Keratinocyte (primary cell): ENCODE measurements at regions not wholly inside any gene's neighbourhood (a gene's known extent, or its start where the extent isn't known, plus 50 kb on each side); places are given as distances from the start of the nearest gene placed in this dataset.

ENCODE experiments used
- DNase-seq: peaks from one replicate; pipeline ENCODE4 v3.0.0-alpha.2; 2011; ENCODE audit warnings: low read depth, missing footprints, low spot score
- FAIRE-seq: peaks from 2 replicates; lab custom pipeline; 2011; peaks lifted over from hg19 to GRCh38; lab: Jason Lieb, UNC
- H2AFZ ChIP-seq: 2 replicates; pipeline ENCODE4 v1.6.0; 2012; ENCODE audit warnings: low read length, control low read depth, inconsistent platforms; ENCODE audit not compliant: control insufficient read depth
- H3K27ac ChIP-seq: 2 replicates; pipeline ENCODE4 v1.5.1; 2011; ENCODE audit warnings: low read length; ENCODE audit not compliant: control insufficient read depth, insufficient read depth
- H3K27me3 ChIP-seq: 3 replicates; pipeline ENCODE4 v1.6.0; 2011; ENCODE audit warnings: low read length; ENCODE audit not compliant: control insufficient read depth, insufficient read depth; ENCODE audit errors: extremely low read depth
- H3K36me3 ChIP-seq, 2 experiments: 2 replicates in 1 of 2; 3 replicates in 1 of 2; pipeline ENCODE4 v1.5.1; 2011; ENCODE audit warnings: low read length in 2 of 2, mild to moderate bottlenecking in 1 of 2; ENCODE audit not compliant: control insufficient read depth in 2 of 2, insufficient read depth in 2 of 2; ENCODE audit errors: extremely low read depth in 1 of 2
- H3K4me1 ChIP-seq: 3 replicates; pipeline ENCODE4 v1.5.1; 2011; ENCODE audit warnings: low read length; ENCODE audit not compliant: control insufficient read depth, insufficient read depth; ENCODE audit errors: extremely low read depth
- H3K4me2 ChIP-seq: 3 replicates; pipeline ENCODE4 v1.6.0; 2011; ENCODE audit warnings: low read depth, low read length; ENCODE audit not compliant: control insufficient read depth, insufficient read depth; ENCODE audit errors: extremely low read depth
- H3K4me3 ChIP-seq, 3 experiments: fragments of 200-600 bp in 1 of 3; sonication (generic) in 1 of 3; 2 replicates in 2 of 3; 3 replicates in 1 of 3; pipeline ENCODE4 v1.5.1; 2011 to 2016; ENCODE audit warnings: low read length in 3 of 3, mild to moderate bottlenecking in 3 of 3, control low read depth in 2 of 3, inconsistent platforms in 1 of 3, low read depth in 1 of 3, mixed read lengths in 1 of 3, mixed run types in 1 of 3, moderate library complexity in 1 of 3; ENCODE audit not compliant: control insufficient read depth in 2 of 3, insufficient read depth in 2 of 3; ENCODE audit errors: extremely low read depth in 1 of 3
- H3K79me2 ChIP-seq: 2 replicates; pipeline ENCODE4 v1.6.0; 2012; ENCODE audit warnings: low read length; ENCODE audit not compliant: control insufficient read depth, insufficient read depth
- H3K9ac ChIP-seq: 3 replicates; pipeline ENCODE4 v1.6.0; 2011; ENCODE audit warnings: low read length; ENCODE audit not compliant: control insufficient read depth, insufficient read depth; ENCODE audit errors: extremely low read depth
- H3K9me1 ChIP-seq: 3 replicates; pipeline ENCODE4 v1.6.0; 2011; ENCODE audit warnings: low read length; ENCODE audit not compliant: control insufficient read depth, insufficient read depth; ENCODE audit errors: extremely low read depth
- H3K9me3 ChIP-seq: 2 replicates; pipeline ENCODE4 v1.5.1; 2012; ENCODE audit warnings: low read depth, low read length; ENCODE audit not compliant: control insufficient read depth
- H4K20me1 ChIP-seq: 3 replicates; pipeline ENCODE4 v1.6.0; 2011; ENCODE audit warnings: low read length; ENCODE audit not compliant: control insufficient read depth, insufficient read depth; ENCODE audit errors: extremely low read depth
- EZH2 ChIP-seq: IDR thresholded peaks from one replicate; pipeline ENCODE4 v1.6.1; 2012; ENCODE audit warnings: inconsistent platforms, mild to moderate bottlenecking, low read length, moderate library complexity
- dilution Hi-C: fragments of 300-500 bp; cut with MboI; formaldehyde crosslinking; loops from one replicate; pipeline ENCODE4 v1.7.0; 2020; ENCODE audit warnings: low sequenced_read_pairs; ENCODE audit not compliant: extremely low pct_ligation_motif_present
- TF ChIP-seq, protein P1 (sequence below), 3 experiments: IDR thresholded peaks in 1 of 3; conservative IDR thresholded peaks in 1 of 3; optimal IDR thresholded peaks in 1 of 3; 2 replicates in 2 of 3; 3 replicates in 1 of 3; pipeline versions ENCODE3 to v1.5.1; 2011; ENCODE audit warnings: low read length in 3 of 3, mild to moderate bottlenecking in 3 of 3, moderate library complexity in 2 of 3, control low read depth in 1 of 3, inconsistent platforms in 1 of 3; ENCODE audit not compliant: insufficient read depth in 2 of 3; ENCODE audit errors: extremely low read depth in 1 of 3

GRCh38 chr7:133139801-133140200, 57.9 kb upstream of the CHCHD3 start:
- dilution Hi-C loops: no loop called here
- H3K27me3 ChIP-seq: peaks cover 9% of the 10 kb centered on the region
- no peaks in the 10 kb centered on the region for H3K4me1 ChIP-seq
- H3K4me3 ChIP-seq: no peak overlapping the region
- no peak overlapping the region for H3K27ac ChIP-seq
- H3K9ac ChIP-seq: no peak overlapping the region
- FAIRE-seq: no peak
- TF ChIP-seq, protein P1, sequence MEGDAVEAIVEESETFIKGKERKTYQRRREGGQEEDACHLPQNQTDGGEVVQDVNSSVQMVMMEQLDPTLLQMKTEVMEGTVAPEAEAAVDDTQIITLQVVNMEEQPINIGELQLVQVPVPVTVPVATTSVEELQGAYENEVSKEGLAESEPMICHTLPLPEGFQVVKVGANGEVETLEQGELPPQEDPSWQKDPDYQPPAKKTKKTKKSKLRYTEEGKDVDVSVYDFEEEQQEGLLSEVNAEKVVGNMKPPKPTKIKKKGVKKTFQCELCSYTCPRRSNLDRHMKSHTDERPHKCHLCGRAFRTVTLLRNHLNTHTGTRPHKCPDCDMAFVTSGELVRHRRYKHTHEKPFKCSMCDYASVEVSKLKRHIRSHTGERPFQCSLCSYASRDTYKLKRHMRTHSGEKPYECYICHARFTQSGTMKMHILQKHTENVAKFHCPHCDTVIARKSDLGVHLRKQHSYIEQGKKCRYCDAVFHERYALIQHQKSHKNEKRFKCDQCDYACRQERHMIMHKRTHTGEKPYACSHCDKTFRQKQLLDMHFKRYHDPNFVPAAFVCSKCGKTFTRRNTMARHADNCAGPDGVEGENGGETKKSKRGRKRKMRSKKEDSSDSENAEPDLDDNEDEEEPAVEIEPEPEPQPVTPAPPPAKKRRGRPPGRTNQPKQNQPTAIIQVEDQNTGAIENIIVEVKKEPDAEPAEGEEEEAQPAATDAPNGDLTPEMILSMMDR (optimal IDR thresholded peaks at IDR 0.05 in 1 of 3, IDR thresholded peaks at IDR 0.05 in 1 of 3, conservative IDR thresholded peaks at IDR 0.05 in 1 of 3; ENCODE audit: extremely low read depth in 1 of 3, insufficient read depth in 2 of 3, low read length in 3 of 3): no peak
- no peak for TF ChIP-seq EZH2
- H2AFZ ChIP-seq: no peak overlapping the region
- no peaks in the 10 kb centered on the region for H3K36me3 ChIP-seq
- H3K9me3 ChIP-seq: no peaks in the 10 kb centered on the region
- no peak for DNase-seq
- H4K20me1 ChIP-seq: no peaks in the 10 kb centered on the region
- H3K4me2 ChIP-seq: no peak overlapping the region
- H3K79me2 ChIP-seq: no peaks in the 10 kb centered on the region
- no peaks in the 10 kb centered on the region for H3K9me1 ChIP-seq

DNA sequence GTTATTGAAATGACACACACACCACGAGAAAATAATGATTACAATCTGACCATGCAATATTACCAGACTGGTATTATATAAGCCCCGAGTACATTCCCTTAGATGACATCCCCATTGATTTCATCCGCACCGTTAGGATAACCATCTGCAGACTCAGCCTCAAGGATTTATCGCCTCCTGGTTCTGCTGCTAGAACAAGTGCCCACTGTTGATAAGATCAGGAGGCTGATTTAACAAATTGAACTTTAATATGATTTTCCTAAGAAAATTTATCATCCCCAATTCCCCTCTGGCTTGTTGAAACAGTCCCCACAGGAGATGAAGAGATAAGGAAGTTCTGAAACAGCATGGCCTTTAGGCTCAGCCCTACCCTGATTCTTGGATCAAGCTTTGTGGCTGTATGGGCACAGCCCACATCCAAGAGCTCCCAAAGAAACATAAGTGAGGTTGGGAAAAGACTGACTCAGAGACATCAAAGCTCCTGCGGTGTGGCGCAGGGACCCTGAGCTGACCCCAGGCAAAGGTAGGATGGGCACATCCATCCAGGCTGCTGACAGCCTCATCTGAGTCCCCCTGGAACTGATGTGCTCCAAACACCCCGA, 59.2 kb upstream of the CHCHD3 start:
- Histone ChIP-seq H3K4me1 (no peaks in the 10 kb centered on the region), H3K79me2 (no peaks in the 10 kb centered on the region), H3K4me2 (no peak overlapping the region), H3K9me3 (no peaks in the 10 kb centered on the region), H3K4me3 (no peak overlapping the region), H3K36me3 (no peaks in the 10 kb centered on the region), H3K9me1 (no peaks in the 10 kb centered on the region), H3K9ac (no peak overlapping the region), H3K27me3 (peaks cover 9% of the 10 kb centered on the region), H2AFZ (no peak overlapping the region), H4K20me1 (no peaks in the 10 kb centered on the region), H3K27ac (no peak overlapping the region)
- FAIRE-seq: no peak
- dilution Hi-C loops: no loop called here
- TF ChIP-seq, protein P1 (optimal IDR thresholded peaks at IDR 0.05 in 1 of 3, IDR thresholded peaks at IDR 0.05 in 1 of 3, conservative IDR thresholded peaks at IDR 0.05 in 1 of 3; ENCODE audit: extremely low read depth in 1 of 3, insufficient read depth in 2 of 3, low read length in 3 of 3): no peak
- no peak for TF ChIP-seq EZH2
- no peak for DNase-seq
